CD14-positive monocyte (primary cell): ENCODE measurements at regions not wholly inside any gene's neighbourhood (a gene's known extent, or its start where the extent isn't known, plus 50 kb on each side); places are given as distances from the start of the nearest gene placed in this dataset.
A peak's percentile ranks its signal among the peaks of the same experiment; 100 is the strongest.

ENCODE experiments used
- DNase-seq, 3 donors: peaks; one replicate each; pipeline ENCODE4 v3.0.0-alpha.2; 2011 to 2022
- H2AFZ ChIP-seq: 2 replicates; pipeline ENCODE4 v1.6.0; 2012; ENCODE audit warnings: mild to moderate bottlenecking, low read depth, low read length, inconsistent platforms; ENCODE audit not compliant: insufficient read depth, poor library complexity, severe bottlenecking
- H3K27ac ChIP-seq, 2 donors: 1 replicate in 1 of 2; 2 replicates in 1 of 2; pipeline ENCODE4 v1.5.1; 2012 to 2013; ENCODE audit warnings: low read length in 2 of 2, control low read depth in 1 of 2, inconsistent platforms in 1 of 2, low read depth in 1 of 2, mild to moderate bottlenecking in 1 of 2
- H3K27me3 ChIP-seq, 2 donors: one replicate each; pipeline versions ENCODE4 v1.6.0 to v1.6.1; 2011 to 2013; ENCODE audit warnings: low read length in 2 of 2; ENCODE audit not compliant: control insufficient read depth in 2 of 2, insufficient read depth in 2 of 2
- H3K36me3 ChIP-seq, 2 donors: replicated peaks in 1 of 2; 1 replicate in 1 of 2; 2 replicates in 1 of 2; pipeline versions ENCODE4 v1.5.1 to v1.6.1; 2012 to 2013; ENCODE audit warnings: low read length in 2 of 2, control low read depth in 1 of 2, inconsistent platforms in 1 of 2, mild to moderate bottlenecking in 1 of 2; ENCODE audit not compliant: insufficient read depth in 2 of 2, control insufficient read depth in 1 of 2
- H3K4me1 ChIP-seq, 2 donors: 1 replicate in 1 of 2; 2 replicates in 1 of 2; pipeline versions ENCODE4 v1.5.1 to v1.6.1; 2012 to 2013; ENCODE audit warnings: low read length in 2 of 2, control low read depth in 1 of 2, inconsistent platforms in 1 of 2, mild to moderate bottlenecking in 1 of 2, moderate library complexity in 1 of 2; ENCODE audit not compliant: insufficient read depth in 2 of 2, control insufficient read depth in 1 of 2
- H3K4me2 ChIP-seq: replicated peaks from 2 replicates; pipeline ENCODE3; 2012; ENCODE audit warnings: low read length, moderate library complexity, mild to moderate bottlenecking; ENCODE audit not compliant: poor library complexity, severe bottlenecking; ENCODE audit errors: extremely low read depth
- H3K4me3 ChIP-seq, 3 experiments: fragments of 200-600 bp in 1 of 3; sonication (generic) in 1 of 3; replicated peaks in 1 of 3; 1 replicate in 2 of 3; 2 replicates in 1 of 3; pipeline ENCODE4 v1.5.1; 2011 to 2013; ENCODE audit warnings: low read length in 3 of 3, mild to moderate bottlenecking in 3 of 3, control low read depth in 2 of 3, low read depth in 2 of 3, inconsistent platforms in 1 of 3, moderate library complexity in 1 of 3
- H3K79me2 ChIP-seq: 2 replicates; pipeline ENCODE4 v1.6.0; 2012; ENCODE audit warnings: mild to moderate bottlenecking, control low read depth, inconsistent platforms, low read length, moderate library complexity; ENCODE audit not compliant: insufficient read depth
- H3K9ac ChIP-seq: 2 replicates; pipeline ENCODE4 v1.6.0; 2017; ENCODE audit warnings: low read length, mild to moderate bottlenecking; ENCODE audit not compliant: insufficient read depth, poor library complexity, severe bottlenecking
- H3K9me3 ChIP-seq, 2 donors: replicated peaks in 1 of 2; 1 replicate in 1 of 2; 2 replicates in 1 of 2; pipeline versions ENCODE4 v1.5.1 to v1.6.1; 2012 to 2013; ENCODE audit warnings: low read length in 2 of 2, control low read depth in 1 of 2; ENCODE audit not compliant: control insufficient read depth in 1 of 2, insufficient read depth in 1 of 2
- H4K20me1 ChIP-seq: 2 replicates; pipeline ENCODE4 v1.6.0; 2012; ENCODE audit warnings: mild to moderate bottlenecking, low read length, control low read depth, moderate library complexity; ENCODE audit not compliant: insufficient read depth
- H3K27ac Mint-ChIP-seq, 7 donors: one replicate each; pipeline ENCODE4 v1.8.0; 2020; ENCODE audit warnings: mild to moderate bottlenecking in 7 of 7, mixed read lengths in 7 of 7, moderate library complexity in 6 of 7, inconsistent platforms in 2 of 7
- H3K27me3 Mint-ChIP-seq, 3 donors: one replicate each; pipeline ENCODE4 v1.8.0; 2021 to 2022; ENCODE audit warnings: low read depth in 3 of 3, mild to moderate bottlenecking in 3 of 3, mixed read lengths in 3 of 3, moderate library complexity in 3 of 3, inconsistent platforms in 1 of 3
- H3K36me3 Mint-ChIP-seq, 2 donors: one replicate each; pipeline ENCODE4 v1.8.0; 2020; ENCODE audit warnings: mixed read lengths in 2 of 2, inconsistent platforms in 1 of 2, mild to moderate bottlenecking in 1 of 2
- H3K4me1 Mint-ChIP-seq: one replicate; pipeline ENCODE4 v1.8.0; 2020; ENCODE audit warnings: mild to moderate bottlenecking, mixed read lengths
- H3K4me3 Mint-ChIP-seq, 2 donors: one replicate each; pipeline ENCODE4 v1.8.0; 2020; ENCODE audit warnings: mild to moderate bottlenecking in 2 of 2, mixed read lengths in 2 of 2, moderate library complexity in 1 of 2
- H3K9me3 Mint-ChIP-seq, 7 donors: one replicate each; pipeline ENCODE4 v1.8.0; 2020 to 2022; ENCODE audit warnings: mixed read lengths in 7 of 7, mild to moderate bottlenecking in 6 of 7, moderate library complexity in 6 of 7, inconsistent platforms in 2 of 7
- CTCF ChIP-seq: fragments of 200-600 bp; IDR thresholded peaks from one replicate; pipeline ENCODE4 v1.8.0; 2022; ENCODE audit warnings: antibody characterized with exemption, mild to moderate bottlenecking
- WGBS: methylation state at CpG from one replicate; pipeline ENCODE4 v1.1.5; 2013; ENCODE audit warnings: missing lambda C conversion rate; ENCODE audit not compliant: insufficient coverage; 5-methylcytosine and 5-hydroxymethylcytosine counted together
- intact Hi-C, 2 donors: fragments of 100-400 bp; cut with micrococcal nuclease; formaldehyde crosslinking; loops; one replicate each; pipeline versions ENCODE4 v1.15.0 to v1.15.1; 2023

DNA sequence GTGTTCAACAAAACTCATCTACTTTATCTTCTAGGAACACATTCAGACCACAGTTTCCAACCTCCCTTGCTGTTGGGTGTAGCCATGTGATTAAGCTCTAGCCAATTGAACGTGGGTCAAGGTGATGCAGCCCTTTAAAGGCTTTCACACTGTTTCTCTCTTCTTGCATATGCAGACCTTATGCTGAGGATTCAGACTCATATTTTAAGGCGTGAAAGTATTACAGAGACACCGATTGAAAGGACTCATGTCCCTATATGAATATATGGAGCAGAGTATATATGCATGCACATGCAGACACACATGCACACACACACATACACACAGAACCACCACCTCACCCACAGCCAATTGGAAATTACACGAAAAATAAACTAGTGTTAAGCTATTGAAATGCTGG lies 214.3 kb upstream of the NR5A2 start:
- Mint-ChIP-seq H3K36me3 (no peaks in the 10 kb centered on the region), H3K9me3 (peaks cover 5 to 19% (median 13%) of the 10 kb centered on the region in 7 donors), H3K27me3 (peaks cover 0 to 3% (median 0%) of the 10 kb centered on the region in 3 donors), H3K4me1 (peaks cover 10% of the 10 kb centered on the region), H3K4me3 (no peak overlapping the region), H3K27ac (no peak overlapping the region)
- no peak overlapping the region for H3K4me3 ChIP-seq
- H3K9me3 ChIP-seq, result peaks cover 5 to 8% of the 10 kb centered on the region in 2 donors
- intact Hi-C loops, result no loop called here
- H3K4me1 ChIP-seq, result peaks cover 6 to 7% of the 10 kb centered on the region in 2 donors
- no peak for DNase-seq
- no CpG with 5 or more reads among the region's 4 CpGs for WGBS
- no peak overlapping the region for H2AFZ ChIP-seq
- H3K27me3 ChIP-seq, result no peaks in the 10 kb centered on the region
- no peaks in the 10 kb centered on the region for H3K79me2 ChIP-seq
- no peak overlapping the region for H3K4me2 ChIP-seq
- no peak overlapping the region for H3K9ac ChIP-seq
- no peaks in the 10 kb centered on the region for H3K36me3 ChIP-seq
- no peak for TF ChIP-seq CTCF
- no peaks in the 10 kb centered on the region for H4K20me1 ChIP-seq
- no peak overlapping the region for H3K27ac ChIP-seq

DNA sequence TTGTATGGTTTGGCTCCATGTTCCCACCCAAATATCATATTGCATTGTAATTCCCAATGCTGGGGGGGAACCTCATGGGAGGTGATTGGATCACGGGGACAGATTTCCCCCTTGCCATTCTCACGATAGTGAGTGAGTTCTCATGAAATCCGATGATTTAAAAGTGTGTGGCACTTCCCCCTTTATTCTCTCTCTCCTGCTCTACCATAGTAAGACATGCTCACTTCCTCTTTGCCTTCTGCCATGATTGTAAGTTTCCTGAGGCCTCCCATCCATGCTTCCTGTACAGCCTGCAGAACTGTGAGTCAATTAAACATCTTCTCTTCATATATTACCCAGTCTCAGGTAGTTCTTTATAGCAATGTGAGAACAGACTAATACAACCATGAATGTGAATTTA lies 211.6 kb upstream of the NR5A2 start:
- peaks cover 5 to 8% of the 10 kb centered on the region in 2 donors for H3K9me3 ChIP-seq
- peaks cover 5 to 6% of the 10 kb centered on the region in 2 donors for H3K4me1 ChIP-seq
- H4K20me1 ChIP-seq, result no peaks in the 10 kb centered on the region
- H3K4me3 ChIP-seq, result no peak overlapping the region
- TF ChIP-seq CTCF, result no peak
- Mint-ChIP-seq H3K9me3 (peaks cover 5 to 21% (median 13%) of the 10 kb centered on the region in 7 donors), H3K27ac (peak overlapping the region in 1 of 7 donors; percentile 18), H3K27me3 (peaks cover 0 to 2% (median 0%) of the 10 kb centered on the region in 3 donors), H3K36me3 (no peaks in the 10 kb centered on the region), H3K4me1 (peaks cover 5% of the 10 kb centered on the region), H3K4me3 (no peak overlapping the region)
- no peak overlapping the region for H3K27ac ChIP-seq
- H3K4me2 ChIP-seq, result no peak overlapping the region
- H3K36me3 ChIP-seq, result no peaks in the 10 kb centered on the region
- no CpG with 5 or more reads among the region's 3 CpGs for WGBS
- H3K27me3 ChIP-seq, result no peaks in the 10 kb centered on the region
- H3K79me2 ChIP-seq, result no peaks in the 10 kb centered on the region
- no peak overlapping the region for H3K9ac ChIP-seq
- DNase-seq, result peak; percentile 6 to 22 (median 11)
- H2AFZ ChIP-seq, result no peak overlapping the region
- intact Hi-C loops, result no loop called here
